Hepatocyte (in vitro differentiated cells): ENCODE measurements at regions not wholly inside any gene's neighbourhood (a gene's known extent, or its start where the extent isn't known, plus 50 kb on each side); places are given as distances from the start of the nearest gene placed in this dataset.

Experiments
- DNase-seq: peaks from one replicate; pipeline ENCODE4 v3.0.0-alpha.2; 2016; ENCODE audit warnings: low spot score
- H2AFZ ChIP-seq: fragments of 200-600 bp; sonication (generic); 2 replicates; pipeline ENCODE4 v1.6.0; 2016; ENCODE audit warnings: antibody characterized with exemption, mild to moderate bottlenecking
- H3K27ac ChIP-seq: fragments of 200-600 bp; sonication (generic); 2 replicates; pipeline ENCODE4 v1.5.1; 2016; ENCODE audit warnings: mild to moderate bottlenecking
- H3K27me3 ChIP-seq: fragments of 200-600 bp; sonication (generic); 2 replicates; pipeline ENCODE4 v1.6.1; 2016
- H3K36me3 ChIP-seq: fragments of 200-600 bp; sonication (generic); replicated peaks from 2 replicates; pipeline ENCODE4 v1.5.1; 2016; ENCODE audit warnings: low read depth; ENCODE audit not compliant: insufficient read depth
- H3K4me1 ChIP-seq: fragments of 200-600 bp; sonication (generic); 2 replicates; pipeline ENCODE4 v1.5.1; 2016; ENCODE audit warnings: mild to moderate bottlenecking, moderate library complexity; ENCODE audit not compliant: insufficient read depth
- H3K4me2 ChIP-seq: fragments of 200-600 bp; sonication (generic); 2 replicates; pipeline ENCODE4 v1.6.0; 2016
- H3K4me3 ChIP-seq: fragments of 200-600 bp; sonication (generic); 2 replicates; pipeline ENCODE4 v1.5.1; 2016; ENCODE audit warnings: mild to moderate bottlenecking
- H3K79me2 ChIP-seq: fragments of 200-600 bp; sonication (generic); 2 replicates; pipeline ENCODE4 v1.6.0; 2017; ENCODE audit warnings: mild to moderate bottlenecking
- H3K9me2 ChIP-seq: fragments of 200-600 bp; sonication (generic); replicated peaks from 2 replicates; pipeline ENCODE4 v1.6.0; 2017; ENCODE audit warnings: mild to moderate bottlenecking; ENCODE audit not compliant: insufficient read depth
- H3K9me3 ChIP-seq: fragments of 200-600 bp; sonication (generic); 2 replicates; pipeline ENCODE4 v1.5.1; 2016; ENCODE audit warnings: low read depth, mild to moderate bottlenecking
- H4K20me1 ChIP-seq: fragments of 200-600 bp; sonication (generic); 2 replicates; pipeline ENCODE4 v1.6.0; 2016; ENCODE audit warnings: mild to moderate bottlenecking; ENCODE audit not compliant: insufficient read depth, poor library complexity, severe bottlenecking
- CTCF ChIP-seq: fragments of 200-600 bp; sonication (generic); IDR thresholded peaks from 2 replicates; pipeline ENCODE4 v1.5.1; 2016; ENCODE audit warnings: antibody characterized with exemption, mild to moderate bottlenecking; ENCODE audit not compliant: poor library complexity
- EZH2 ChIP-seq: fragments of 200-600 bp; sonication (generic); IDR thresholded peaks from 2 replicates; pipeline ENCODE4 v1.6.1; 2016; ENCODE audit warnings: antibody characterized with exemption, mild to moderate bottlenecking, borderline replicate concordance
- EZH2phosphoT487 ChIP-seq: fragments of 200-600 bp; sonication (generic); IDR thresholded peaks from one replicate; pipeline ENCODE4 v1.6.1; 2018; ENCODE audit warnings: antibody characterized with exemption, mild to moderate bottlenecking, low read depth, moderate library complexity; ENCODE audit not compliant: unreplicated experiment, severe bottlenecking
- WGBS: methylation state at CpG from one replicate; pipeline ENCODE4 v1.1.6; 2016; ENCODE audit warnings: low lambda C conversion rate; ENCODE audit errors: missing lambda C conversion rate; 5-methylcytosine and 5-hydroxymethylcytosine counted together

GRCh38 chr2:12223732-12224131 is 477.3 kb downstream of the LPIN1 start:
- Histone ChIP-seq H3K4me3 (no peak overlapping the region), H3K36me3 (no peaks in the 10 kb centered on the region), H4K20me1 (no peaks in the 10 kb centered on the region), H3K27me3 (no peaks in the 10 kb centered on the region), H3K9me3 (no peaks in the 10 kb centered on the region), H2AFZ (no peak overlapping the region), H3K79me2 (no peaks in the 10 kb centered on the region), H3K27ac (no peak overlapping the region), H3K9me2 (no peaks in the 10 kb centered on the region), H3K4me1 (no peaks in the 10 kb centered on the region), H3K4me2 (no peak overlapping the region)
- 81% methylated on average over 6 of the region's 6 CpGs for WGBS
- TF ChIP-seq EZH2: no peak
- TF ChIP-seq EZH2phosphoT487: no peak
- no peak for TF ChIP-seq CTCF
- DNase-seq: no peak

- no peak overlapping the region for H3K4me3 ChIP-seq
- no peak overlapping the region for H3K27ac ChIP-seq
- no peaks in the 10 kb centered on the region for H4K20me1 ChIP-seq
- no peaks in the 10 kb centered on the region for H3K9me3 ChIP-seq
- H3K36me3 ChIP-seq: no peaks in the 10 kb centered on the region
- no peak overlapping the region for H2AFZ ChIP-seq
- DNase-seq: no peak
- H3K4me1 ChIP-seq: no peaks in the 10 kb centered on the region
- no peak overlapping the region for H3K4me2 ChIP-seq
- TF ChIP-seq EZH2 (no peak), EZH2phosphoT487 (no peak), CTCF (no peak)
- no peaks in the 10 kb centered on the region for H3K9me2 ChIP-seq
- no peaks in the 10 kb centered on the region for H3K79me2 ChIP-seq
- no peaks in the 10 kb centered on the region for H3K27me3 ChIP-seq
These were observed 480.2 kb downstream of the LPIN1 start for GRCh38 chr2:12226653-12227052.

- Histone ChIP-seq H3K27ac (no peak overlapping the region), H3K27me3 (no peaks in the 10 kb centered on the region), H3K4me3 (no peak overlapping the region), H3K9me3 (no peaks in the 10 kb centered on the region), H3K9me2 (no peaks in the 10 kb centered on the region), H3K36me3 (no peaks in the 10 kb centered on the region), H3K4me2 (no peak overlapping the region), H3K79me2 (no peaks in the 10 kb centered on the region), H2AFZ (no peak overlapping the region), H3K4me1 (no peaks in the 10 kb centered on the region), H4K20me1 (no peaks in the 10 kb centered on the region)
- DNase-seq: no peak
- TF ChIP-seq EZH2: no peak
- TF ChIP-seq CTCF: no peak
- no peak for TF ChIP-seq EZH2phosphoT487
- 92% methylated on average over 4 of the region's 4 CpGs for WGBS
These were observed 481.6 kb downstream of the LPIN1 start for GRCh38 chr2:12227941-12228608.
